Spleen (tissue), 11 donors: ENCODE measurements at regions not wholly inside any gene's neighbourhood (a gene's known extent, or its start where the extent isn't known, plus 50 kb on each side); places are given as distances from the start of the nearest gene placed in this dataset.

Experiments used
- DNase-seq: peaks from one replicate; pipeline ENCODE4 v3.0.0-alpha.2; 2020
- H3K27ac ChIP-seq, 8 donors: fragments of 200-600 bp; sonication (generic) in 7 of 8; 1 replicate in 4 of 8; 2 replicates in 4 of 8; pipeline versions ENCODE4 v1.5.0 to v1.8.0; 2016 to 2021; ENCODE audit warnings: inconsistent platforms in 4 of 8, mild to moderate bottlenecking in 4 of 8, moderate library complexity in 1 of 8
- H3K27me3 ChIP-seq, 7 donors: fragments of 200-600 bp; sonication (generic) in 6 of 7; replicated peaks in 1 of 7; 1 replicate in 4 of 7; 2 replicates in 3 of 7; pipeline versions ENCODE4 v1.5.0 to v1.8.0; 2016 to 2021; ENCODE audit warnings: inconsistent platforms in 3 of 7, mild to moderate bottlenecking in 1 of 7
- H3K36me3 ChIP-seq, 6 donors: fragments of 200-600 bp; sonication (generic) in 5 of 6; 1 replicate in 4 of 6; 2 replicates in 2 of 6; pipeline versions ENCODE4 v1.5.0 to v1.8.0; 2016 to 2021; ENCODE audit warnings: inconsistent platforms in 2 of 6
- H3K4me1 ChIP-seq, 6 donors: fragments of 200-600 bp; sonication (generic) in 5 of 6; 1 replicate in 3 of 6; 2 replicates in 3 of 6; pipeline versions ENCODE4 v1.5.0 to v1.8.0; 2016 to 2021; ENCODE audit warnings: inconsistent platforms in 3 of 6
- H3K4me3 ChIP-seq, 8 donors: fragments of 200-600 bp; sonication (generic) in 7 of 8; 1 replicate in 4 of 8; 2 replicates in 4 of 8; pipeline versions ENCODE4 v1.5.0 to v1.8.0; 2016 to 2021; ENCODE audit warnings: inconsistent platforms in 4 of 8, mild to moderate bottlenecking in 4 of 8, moderate library complexity in 2 of 8
- H3K9me3 ChIP-seq, 8 donors: fragments of 200-600 bp; sonication (generic) in 7 of 8; 1 replicate in 4 of 8; 2 replicates in 4 of 8; pipeline versions ENCODE4 v1.5.0 to v1.8.0; 2016 to 2021; ENCODE audit warnings: inconsistent platforms in 4 of 8
- CTCF ChIP-seq, 11 experiments: fragments of 200-600 bp in 7 of 11; fragments of 450-650 bp in 4 of 11; sonication (generic) in 4 of 11; IDR thresholded peaks in 8 of 11; conservative IDR thresholded peaks in 3 of 11; 1 replicate in 7 of 11; 2 replicates in 4 of 11; pipeline versions ENCODE4 v1.4.0 to v1.8.0; 2016 to 2021; ENCODE audit warnings: antibody characterized with exemption in 11 of 11, inconsistent platforms in 4 of 11, mild to moderate bottlenecking in 1 of 11
- POLR2A ChIP-seq, 3 donors: fragments of 450-650 bp; IDR thresholded peaks; one replicate each; pipeline ENCODE4 v1.5.1; 2017; ENCODE audit warnings: antibody characterized with exemption in 3 of 3, mild to moderate bottlenecking in 1 of 3
- POLR2AphosphoS5 ChIP-seq, 3 donors: sonication (generic); formaldehyde crosslinking; IDR thresholded peaks; one replicate each; pipeline ENCODE4 v1.5.1; 2017; ENCODE audit warnings: antibody characterized with exemption in 3 of 3
- WGBS, 5 donors: extraction: QIAGEN DNeasy Blood & Tissue Kit in 3 of 5; methylation state at CpG; one replicate each; pipeline versions ENCODE4 v1.1.5 to v1.1.7; 2013 to 2018; 5-methylcytosine and 5-hydroxymethylcytosine counted together
- intact Hi-C: fragments of 100-400 bp; cut with DNase I; formaldehyde crosslinking; loops from one replicate; pipeline ENCODE4 v1.15.0; 2023; ENCODE audit warnings: low total_unique reads
- donor health status: healthy with polysubstance abuse.
- donor health status: DM: no; HTN: no; CAD: no; lungs with moderate emphysema.
- donor health status: DM: no; HTN: no; CAD: no.
- donor health status: Bipolar disorder and iron deficiency.
- donor health status: healthy.
- donor health status: DM: no; HTN: no; CAD: no.
- donor health status: DM: yes; HTN: yes; CAD: no.

- H3K36me3 ChIP-seq: no peaks in the 10 kb centered on the region
- peak overlapping the region in 6 of 8 donors; percentile 41 to 72 (median 60) for H3K27ac ChIP-seq
- H3K4me1 ChIP-seq: peaks cover 0 to 47% (median 18%) of the 10 kb centered on the region in 6 donors
- TF ChIP-seq POLR2A (IDR thresholded peaks at IDR 0.05): no peak
- TF ChIP-seq POLR2AphosphoS5 (IDR thresholded peaks at IDR 0.05): no peak
- no peak for TF ChIP-seq CTCF (IDR thresholded peaks at IDR 0.05 in 8 of 11, conservative IDR thresholded peaks at IDR 0.05 in 3 of 11)
- no peak overlapping the region for H3K4me3 ChIP-seq
- peaks cover 0 to 10% (median 0%) of the 10 kb centered on the region in 7 donors for H3K27me3 ChIP-seq
- WGBS, 5 donors: 58 to 84% (median 70%) methylated on average over 6 of the region's 6 CpGs
- no peaks in the 10 kb centered on the region for H3K9me3 ChIP-seq
- intact Hi-C loops: no loop called here
- DNase-seq: no peak
Measured at GRCh38 chr10:28808693-28809092, 131.4 kb downstream of the BAMBI start.

GRCh38 chr10:28810057-28810870 lies 132.9 kb downstream of the BAMBI start:
- 56 to 72% (median 62%) methylated on average over 10 of the region's 10 CpGs for WGBS, 5 donors
- H3K27me3 ChIP-seq: peaks cover 0 to 10% (median 0%) of the 10 kb centered on the region in 7 donors
- intact Hi-C loops: no loop called here
- H3K27ac ChIP-seq: peak overlapping the region in 1 of 8 donors; percentile 21
- H3K4me1 ChIP-seq: peaks cover 0 to 47% (median 18%) of the 10 kb centered on the region in 6 donors
- DNase-seq: no peak
- TF ChIP-seq CTCF (IDR thresholded peaks at IDR 0.05 in 8 of 11, conservative IDR thresholded peaks at IDR 0.05 in 3 of 11): no peak
- TF ChIP-seq POLR2A (IDR thresholded peaks at IDR 0.05): no peak
- TF ChIP-seq POLR2AphosphoS5 (IDR thresholded peaks at IDR 0.05): no peak
- H3K4me3 ChIP-seq: no peak overlapping the region
- H3K9me3 ChIP-seq: no peaks in the 10 kb centered on the region
- no peaks in the 10 kb centered on the region for H3K36me3 ChIP-seq

DNA sequence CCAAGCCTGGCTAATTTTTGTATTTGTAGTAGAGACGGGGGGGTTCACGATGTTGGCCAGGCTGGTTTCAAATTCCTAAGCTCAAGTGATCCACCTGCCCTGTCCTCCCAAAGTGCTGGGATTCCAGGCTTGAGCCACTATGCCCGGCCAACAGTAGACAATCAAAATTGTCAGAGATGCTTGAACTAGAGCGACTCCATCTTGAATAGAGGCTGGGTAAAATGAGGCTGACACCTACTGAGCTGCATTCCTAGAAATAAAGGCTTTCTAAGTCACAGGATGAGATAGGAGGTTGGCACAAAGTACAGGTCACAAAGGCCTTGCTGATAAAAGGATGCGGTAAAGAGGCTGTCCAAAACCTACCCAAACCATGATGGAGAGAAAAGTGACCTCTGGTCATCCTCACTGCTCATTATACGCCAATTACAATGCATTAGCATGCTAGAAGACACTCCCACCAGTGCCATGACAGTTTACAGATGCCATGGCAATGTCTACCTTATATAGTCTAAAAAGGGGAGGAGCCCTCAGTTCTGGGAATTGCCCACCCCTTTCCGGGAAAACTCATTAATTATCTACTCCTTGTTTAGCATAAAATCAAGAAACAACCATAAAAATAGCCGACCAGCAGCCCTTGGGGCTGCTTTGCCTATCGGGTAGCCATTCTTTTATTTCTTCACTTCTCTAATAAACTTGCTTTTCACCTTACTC lies 134.5 kb downstream of the BAMBI start:
- Histone ChIP-seq H3K27ac (no peak overlapping the region), H3K27me3 (peaks cover 0 to 10% (median 0%) of the 10 kb centered on the region in 7 donors), H3K4me1 (peaks cover 0 to 43% (median 18%) of the 10 kb centered on the region in 6 donors), H3K36me3 (no peaks in the 10 kb centered on the region), H3K9me3 (no peaks in the 10 kb centered on the region), H3K4me3 (no peak overlapping the region)
- no peak for DNase-seq
- WGBS, 5 donors: 75 to 83% (median 83%) methylated on average over 8 to 9 of the region's 9 CpGs
- no peak for TF ChIP-seq POLR2A (IDR thresholded peaks at IDR 0.05)
- TF ChIP-seq CTCF (IDR thresholded peaks at IDR 0.05 in 8 of 11, conservative IDR thresholded peaks at IDR 0.05 in 3 of 11): no peak
- TF ChIP-seq POLR2AphosphoS5 (IDR thresholded peaks at IDR 0.05): no peak
- intact Hi-C loops: no loop called here
